Stimulated activated CD4-positive, alpha-beta T cell treated with anti-CD3 and anti-CD28 coated beads, Interleukin-12 subunit alpha, Interleukin-12 subunit beta, amount 100 ng/mL, for 48 hours (primary cell): ENCODE measurements at regions not wholly inside any gene's neighbourhood (a gene's known extent, or its start where the extent isn't known, plus 50 kb on each side); places are given as distances from the start of the nearest gene placed in this dataset.
"Not testable (repeated sequence)": the region's sequence is repeated elsewhere in the genome, so short reads cannot be mapped to it uniquely, and the experiment has no call there.

Experiments
- DNase-seq, 3 donors: peaks; one replicate each; pipeline ENCODE4 v3.0.0-alpha.2; 2020; ENCODE audit warnings: low read depth in 2 of 3, low spot score in 1 of 3

GRCh38 chr11:57047610-57048009 is 58.9 kb downstream of the OR5AK2 start:
- DNase-seq = no peak

GRCh38 chr11:57049749-57050148 is 61.0 kb downstream of the OR5AK2 start:
- no peak for DNase-seq

GRCh38 chr11:57054817-57055216 is 66.1 kb downstream of the OR5AK2 start:
- no peak for DNase-seq

- DNase-seq = no peak
These were observed 67.0 kb downstream of the OR5AK2 start for GRCh38 chr11:57055744-57056143.

- DNase-seq = no peak
These were observed 68.0 kb downstream of the OR5AK2 start for GRCh38 chr11:57056735-57057134.

- no peak for DNase-seq
These were observed 68.8 kb downstream of the OR5AK2 start for GRCh38 chr11:57057561-57057960.

- DNase-seq = not testable (repeated sequence)
These were observed 74.2 kb downstream of the OR5AK2 start for GRCh38 chr11:57062957-57063356.

GRCh38 chr11:57069942-57070341 is 81.2 kb downstream of the OR5AK2 start:
- DNase-seq = no peak

GRCh38 chr11:57071829-57072228 is 83.1 kb downstream of the OR5AK2 start:
- no peak for DNase-seq

- no peak for DNase-seq
These were observed 83.9 kb downstream of the OR5AK2 start for GRCh38 chr11:57072640-57073039.

- no peak for DNase-seq
These were observed 84.4 kb downstream of the OR5AK2 start for GRCh38 chr11:57073128-57073527.

GRCh38 chr11:57081356-57081755 is 92.6 kb downstream of the OR5AK2 start:
- no peak for DNase-seq

GRCh38 chr11:57082125-57082524 is 93.4 kb downstream of the OR5AK2 start:
- no peak for DNase-seq

GRCh38 chr11:57083641-57084385 is 95.1 kb downstream of the OR5AK2 start:
- no peak for DNase-seq

GRCh38 chr11:57085611-57086010 is 96.1 kb upstream of the LRRC55 start:
- no peak for DNase-seq

- no peak for DNase-seq
These were observed 93.8 kb upstream of the LRRC55 start for GRCh38 chr11:57087991-57088390.

GRCh38 chr11:57092028-57092698 is 89.6 kb upstream of the LRRC55 start:
- DNase-seq = no peak

GRCh38 chr11:57094181-57094935 is 87.4 kb upstream of the LRRC55 start:
- no peak for DNase-seq

- DNase-seq = no peak
These were observed 86.3 kb upstream of the LRRC55 start for GRCh38 chr11:57095417-57095816.

GRCh38 chr11:57095896-57096295 is 85.9 kb upstream of the LRRC55 start:
- no peak for DNase-seq

- no peak for DNase-seq
These were observed 84.6 kb upstream of the LRRC55 start for GRCh38 chr11:57097149-57097548.

GRCh38 chr11:57098191-57098590 is 83.6 kb upstream of the LRRC55 start:
- no peak for DNase-seq
